Heart right ventricle (tissue), 16 donors: ENCODE measurements at regions not wholly inside any gene's neighbourhood (a gene's known extent, or its start where the extent isn't known, plus 50 kb on each side); places are given as distances from the start of the nearest gene placed in this dataset.

Experiments
- ATAC-seq, 8 donors: fragments of 200-7000 bp; cut with Tn5 transposase; one replicate each; pipeline ENCODE4 v1.9.1; 2020; ENCODE audit warnings: mild to moderate bottlenecking in 8 of 8, moderate library complexity in 8 of 8, moderate number of reproducible peaks in 1 of 8
- DNase-seq, 2 donors: peaks; one replicate each; pipeline ENCODE4 v3.0.0-alpha.2; 2020
- H3K27ac ChIP-seq, 10 donors: fragments of 200-600 bp; sonication (generic) in 2 of 10; one replicate each; pipeline versions ENCODE4 v1.5.0 to v1.8.0; 2020 to 2022; ENCODE audit warnings: mild to moderate bottlenecking in 3 of 10
- H3K27me3 ChIP-seq, 7 donors: fragments of 200-600 bp; one replicate each; pipeline ENCODE4 v1.8.0; 2021 to 2022; ENCODE audit warnings: mild to moderate bottlenecking in 2 of 7
- H3K36me3 ChIP-seq, 9 donors: fragments of 200-600 bp; sonication (generic) in 1 of 9; one replicate each; pipeline versions ENCODE4 v1.5.0 to v1.8.0; 2020 to 2022; ENCODE audit warnings: mild to moderate bottlenecking in 2 of 9
- H3K4me1 ChIP-seq, 9 donors: fragments of 200-600 bp; sonication (generic) in 1 of 9; one replicate each; pipeline versions ENCODE4 v1.5.0 to v1.8.0; 2020 to 2022; ENCODE audit warnings: mild to moderate bottlenecking in 4 of 9
- H3K4me3 ChIP-seq, 10 donors: fragments of 200-600 bp; sonication (generic) in 2 of 10; one replicate each; pipeline versions ENCODE4 v1.5.0 to v1.8.0; 2020 to 2022; ENCODE audit warnings: mild to moderate bottlenecking in 7 of 10, moderate library complexity in 2 of 10
- H3K9me3 ChIP-seq, 11 donors: fragments of 200-600 bp in 10 of 11; sonication (generic) in 2 of 11; one replicate each; pipeline versions ENCODE4 v1.5.0 to v1.8.0; 2013 to 2022; ENCODE audit warnings: mild to moderate bottlenecking in 2 of 11, control low read depth in 1 of 11, moderate library complexity in 1 of 11
- CTCF ChIP-seq, 9 donors: fragments of 200-600 bp; sonication (generic) in 2 of 9; IDR thresholded peaks; one replicate each; pipeline versions ENCODE4 v1.5.0 to v1.8.0; 2021 to 2022; ENCODE audit warnings: antibody characterized with exemption in 9 of 9, mild to moderate bottlenecking in 5 of 9, moderate library complexity in 1 of 9
- WGBS, 2 donors: extraction: QIAGEN DNeasy Blood & Tissue Kit; methylation state at CpG; one replicate each; pipeline ENCODE4 v1.1.7; 2013; ENCODE audit warnings: inconsistent platforms in 1 of 2; 5-methylcytosine and 5-hydroxymethylcytosine counted together
- intact Hi-C, 10 donors: fragments of 100-400 bp; cut with DNase I; formaldehyde crosslinking; loops; one replicate each; pipeline versions ENCODE4 v1.11.1 to v1.14.2; 2022
- donor health status: Arrhythmogenic right ventricular cardiomyopathy.
- donor health status: ischemic (EF 13 %, LVEDD 7.1; RV severe dilation, severe dysfunction).
- donor health status: healthy with polysubstance abuse.
- donor health status: DM: no; HTN: yes; CAD: no.
- donor health status: DM: no; HTN: no; CAD: no.
- donor health status: ischemic (EF 25% LVEDD 6.9; RV normal size, moderate dysfunction).
- donor health status: ischemic (EF 25% LVEDD 5.7; RV mildly dilated, moderate dysfunction).
- donor health status: healthy.
- donor health status: DM: yes; HTN: yes; CAD: no.
- donor health status: Ischemic cardiomyopathy.
- donor health status: ischemic (EF 35%, LVEDD 5.7; RV mildly dilated, moderate dysfunction).
- donor health status: nonischemic (EF 11% LVEDD 7.7; RV severe dilation, severe dysfunction).
- donor health status: DM: yes; HTN: yes; CAD: no.
- donor health status: PGD.
- donor health status: ischemic (EF 29% LVEDD 5.4; RV normal size, mild dysfunction).
- donor health status: nonischemic (EF 23%, LVEDD 6.1; RV moderate dilation, normal function).

DNA sequence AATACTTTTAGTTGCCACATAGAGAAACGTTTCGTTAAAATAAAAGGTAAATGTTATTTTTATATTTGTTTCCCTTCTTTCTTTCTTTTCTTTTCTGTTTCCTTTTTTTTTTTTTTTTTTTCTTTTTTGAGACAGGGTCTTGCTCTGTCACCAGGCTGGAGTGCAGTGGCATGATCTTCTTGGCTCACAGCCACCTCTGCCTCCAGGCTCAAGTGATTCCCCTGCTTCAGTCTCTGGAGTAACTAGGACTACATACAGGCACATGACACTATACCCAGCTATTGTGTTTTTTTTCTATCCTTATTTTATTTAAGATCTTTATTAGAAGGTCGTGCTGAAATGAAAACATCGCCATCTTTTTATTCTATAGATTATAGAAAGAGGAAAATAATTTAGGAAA lies 661.8 kb upstream of the MBL2 start:
- intact Hi-C loops = no loop called here
- H3K4me1 ChIP-seq = no peaks in the 10 kb centered on the region
- ATAC-seq (no peak), DNase-seq (no peak)
- H3K4me3 ChIP-seq = no peak overlapping the region
- H3K27me3 ChIP-seq = no peaks in the 10 kb centered on the region
- TF ChIP-seq CTCF (IDR thresholded peaks at IDR 0.05) = no peak
- 64 to 65% methylated on average over 4 of the region's 4 CpGs for WGBS, 2 donors
- no peaks in the 10 kb centered on the region for H3K9me3 ChIP-seq
- no peak overlapping the region for H3K27ac ChIP-seq
- H3K36me3 ChIP-seq = no peaks in the 10 kb centered on the region

DNA sequence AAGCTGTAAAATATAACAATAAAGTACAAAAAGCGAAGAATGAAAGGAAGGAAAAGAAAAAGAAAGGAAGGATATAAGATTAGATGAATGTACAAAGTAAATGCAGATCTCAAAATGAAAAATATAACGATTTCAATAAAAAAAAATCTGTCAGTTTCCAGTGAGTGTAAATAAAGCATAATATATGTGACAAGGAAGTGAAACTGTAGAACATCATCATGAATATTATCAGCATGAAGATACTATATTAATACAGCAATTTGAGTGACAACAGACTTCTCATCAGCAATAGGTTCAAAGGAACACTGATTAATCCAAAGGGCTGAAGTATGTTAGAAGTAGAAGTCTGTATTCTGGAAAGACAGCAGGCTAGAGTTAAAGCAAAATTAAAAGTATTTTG lies 659.5 kb upstream of the MBL2 start:
- TF ChIP-seq CTCF (IDR thresholded peaks at IDR 0.05) = no peak
- intact Hi-C loops = no loop called here
- ATAC-seq = no peak

GRCh38 chr10:53430974-53431373 lies 658.4 kb upstream of the MBL2 start:
- H3K4me3 ChIP-seq = no peak overlapping the region
- no peak overlapping the region for H3K27ac ChIP-seq
- no peaks in the 10 kb centered on the region for H3K27me3 ChIP-seq
- no peaks in the 10 kb centered on the region for H3K36me3 ChIP-seq
- intact Hi-C loops = no loop called here
- DNase-seq = no peak
- H3K9me3 ChIP-seq = no peaks in the 10 kb centered on the region
- H3K4me1 ChIP-seq = no peaks in the 10 kb centered on the region
- no peak for ATAC-seq
- WGBS, 2 donors = 84 to 91% methylated on average over 4 of the region's 4 CpGs
- TF ChIP-seq CTCF (IDR thresholded peaks at IDR 0.05) = no peak

More for the DNA sequence above, 659.5 kb upstream of the MBL2 start:
- H3K27ac ChIP-seq = no peak overlapping the region
- no peak overlapping the region for H3K4me3 ChIP-seq
- H3K27me3 ChIP-seq = no peaks in the 10 kb centered on the region
- 74 to 82% methylated on average over 2 of the region's 2 CpGs for WGBS, 2 donors
- no peak for DNase-seq
- H3K36me3 ChIP-seq = no peaks in the 10 kb centered on the region
- no peaks in the 10 kb centered on the region for H3K9me3 ChIP-seq
- no peaks in the 10 kb centered on the region for H3K4me1 ChIP-seq

DNA sequence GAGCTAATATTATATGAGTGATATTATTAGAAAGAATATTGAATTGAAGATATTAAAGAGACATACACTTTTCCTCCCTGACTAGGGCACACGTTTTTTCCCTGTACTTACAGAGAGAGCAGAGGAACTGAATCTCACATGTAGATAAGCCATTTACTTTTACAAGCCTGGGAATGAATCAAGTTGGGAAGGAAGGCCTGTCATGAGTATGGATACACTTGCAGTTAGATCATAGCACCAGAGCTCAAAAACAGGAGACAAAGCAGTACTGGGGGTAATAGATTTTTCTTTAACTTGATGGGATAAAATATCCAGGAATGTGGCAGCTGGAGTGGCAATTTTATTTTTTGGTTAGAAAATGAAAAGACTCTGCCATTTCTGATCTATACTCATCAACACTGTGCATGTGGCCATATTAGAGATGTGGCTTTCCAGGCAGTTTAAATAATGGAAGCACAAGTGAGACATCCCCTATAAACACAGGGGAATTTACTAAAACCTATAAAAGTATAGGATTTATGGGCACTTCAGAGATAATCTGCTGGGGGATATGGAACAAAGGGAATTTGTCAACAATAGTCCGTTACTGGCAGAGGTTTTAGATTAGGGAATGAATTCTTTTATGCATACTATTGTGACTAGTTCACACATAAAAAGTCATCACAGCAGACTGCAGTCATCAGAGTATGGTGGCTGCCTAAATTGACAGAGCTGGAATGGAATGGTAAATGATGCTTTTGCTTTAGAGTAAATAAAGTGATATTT lies 657.7 kb upstream of the MBL2 start:
- no peak for ATAC-seq
- no peak overlapping the region for H3K4me3 ChIP-seq
- TF ChIP-seq CTCF (IDR thresholded peaks at IDR 0.05) = no peak
- H3K27me3 ChIP-seq = no peaks in the 10 kb centered on the region
- intact Hi-C loops = no loop called here
- WGBS, 2 donors = 29 to 30% methylated on average over 2 of the region's 2 CpGs
- H3K4me1 ChIP-seq = no peaks in the 10 kb centered on the region
- H3K27ac ChIP-seq = no peak overlapping the region
- H3K9me3 ChIP-seq = peaks cover 0 to 4% (median 0%) of the 10 kb centered on the region in 11 donors
- no peak for DNase-seq
- H3K36me3 ChIP-seq = no peaks in the 10 kb centered on the region
